ENCODE measurements at regions not wholly inside any gene's neighbourhood (a gene's known extent, or its start where the extent isn't known, plus 50 kb on each side); places are given as distances from the start of the nearest gene placed in this dataset.

DNA sequence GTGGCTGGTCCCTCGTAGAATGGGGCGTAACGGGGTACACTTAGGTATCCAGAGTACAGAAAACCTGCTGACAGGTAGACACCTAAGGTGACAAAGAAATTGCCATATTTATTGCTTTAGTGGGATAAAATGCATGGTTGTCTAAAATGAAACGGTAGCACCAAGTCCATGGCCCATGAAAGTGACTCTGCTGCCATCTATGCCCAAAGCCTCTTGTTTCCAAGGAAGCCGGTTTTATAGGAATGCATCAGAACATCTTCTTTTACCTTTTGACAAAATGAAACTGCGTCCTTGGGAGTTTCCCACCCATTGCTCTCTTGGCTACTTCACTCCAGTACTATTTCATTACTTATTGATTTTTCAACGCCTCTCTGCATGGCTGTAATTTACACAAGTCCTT lies 151.3 kb upstream of the ZFHX3 start:
- ATAC-seq (ENCODE audit: poor library complexity), result no peak
- DNase-seq, result no peak
- intact Hi-C loops (cut with DNase I), result no loop called here

GRCh38 chr16:73198481-73198880 lies 150.6 kb upstream of the ZFHX3 start:
- no peak for DNase-seq
- intact Hi-C loops (cut with DNase I), result no loop called here
- ATAC-seq (ENCODE audit: poor library complexity), result no peak

DNA sequence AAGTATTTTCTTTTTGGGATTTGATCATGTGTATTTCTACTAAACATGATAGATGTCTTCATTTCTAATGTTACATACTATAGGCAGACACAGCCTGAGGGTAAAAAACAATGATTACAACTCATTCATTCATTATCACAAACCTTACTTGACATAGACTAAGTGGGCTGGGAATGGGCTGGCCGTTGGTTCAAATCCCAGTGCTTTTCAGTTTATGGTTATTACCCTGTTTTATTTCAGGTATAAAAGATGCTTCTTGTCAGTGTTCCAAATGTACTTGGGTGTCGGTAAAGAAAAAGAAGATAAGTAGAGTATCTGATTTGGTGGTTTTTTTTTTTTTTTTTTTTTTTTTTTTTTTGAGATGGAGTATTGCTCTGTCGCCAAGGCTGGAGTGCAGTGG lies 149.7 kb upstream of the ZFHX3 start:
- no peak for ATAC-seq (ENCODE audit: poor library complexity)
- DNase-seq, result no peak
- intact Hi-C loops (cut with DNase I), result no loop called here

GRCh38 chr16:73196670-73197069 lies 148.7 kb upstream of the ZFHX3 start:
- peak; percentile 75 for DNase-seq
- intact Hi-C loops (cut with DNase I), result no loop called here
- ATAC-seq (ENCODE audit: poor library complexity), result peak; percentile 93

- DNase-seq (no peak), ATAC-seq (ENCODE audit: poor library complexity) (no peak)
- intact Hi-C loops (cut with DNase I), result no loop called here
These were observed 145.5 kb upstream of the ZFHX3 start for GRCh38 chr16:73193464-73193863.

DNA sequence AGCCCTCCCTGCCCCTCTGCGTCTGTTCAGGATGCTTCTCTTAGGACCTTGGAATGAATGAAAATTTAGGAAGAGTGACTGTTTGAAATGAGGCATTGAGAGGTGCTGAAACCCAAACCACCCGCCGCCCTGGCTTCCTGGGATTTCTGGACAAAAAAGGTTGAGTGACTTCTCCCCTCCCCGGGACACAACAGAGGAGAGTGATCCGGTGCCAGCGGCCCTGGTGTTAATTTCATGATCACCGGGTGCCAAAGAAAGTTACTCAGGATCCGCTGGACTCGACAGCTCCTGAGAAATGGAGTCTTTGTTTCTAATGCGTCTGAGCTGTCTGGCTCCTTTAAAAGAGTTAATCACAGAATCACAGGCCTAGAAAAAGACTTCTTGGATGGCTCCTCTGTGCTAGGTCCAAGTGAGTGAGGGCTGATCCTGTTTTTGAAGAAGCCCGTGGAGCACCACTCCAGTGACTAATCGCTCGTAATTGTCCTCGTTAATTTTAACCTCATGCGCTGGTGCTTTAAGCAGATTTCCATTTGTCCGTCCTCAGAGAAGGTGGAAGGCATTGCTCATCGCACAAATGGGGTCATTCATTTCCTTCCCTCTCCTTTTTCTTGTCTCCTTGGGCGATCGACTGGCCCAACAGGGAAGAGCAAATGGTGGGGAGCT lies 144.4 kb upstream of the ZFHX3 start:
- ATAC-seq (ENCODE audit: poor library complexity), result no peak
- no peak for DNase-seq
- intact Hi-C loops (cut with DNase I), result no loop called here

- DNase-seq, result no peak
- intact Hi-C loops (cut with DNase I), result no loop called here
- no peak for ATAC-seq (ENCODE audit: poor library complexity)
These were observed 143.7 kb upstream of the ZFHX3 start for GRCh38 chr16:73191660-73192046.

- intact Hi-C loops (cut with DNase I), result no loop called here
- DNase-seq, result no peak
- no peak for ATAC-seq (ENCODE audit: poor library complexity)
These were observed 143.0 kb upstream of the ZFHX3 start for GRCh38 chr16:73190688-73191659.

DNA sequence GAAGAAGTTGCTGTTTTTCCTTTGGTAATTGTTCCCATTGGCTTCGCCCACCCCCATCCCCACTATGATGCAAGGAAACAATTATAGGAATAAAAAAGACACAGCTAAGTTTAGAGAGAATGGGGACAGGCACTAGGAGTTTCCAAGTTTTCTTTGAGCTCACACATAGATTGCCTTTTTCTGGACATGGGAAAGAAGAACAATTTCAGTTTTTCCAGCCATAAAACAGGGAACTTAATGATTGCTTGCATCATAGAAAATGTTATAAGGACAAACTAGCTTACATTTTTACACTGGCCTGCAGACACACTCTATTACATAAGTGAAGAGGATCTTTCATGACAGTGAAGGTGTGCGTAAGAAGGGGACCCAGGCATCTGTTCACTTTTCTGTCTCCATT lies 142.3 kb upstream of the ZFHX3 start:
- ATAC-seq (ENCODE audit: poor library complexity) (no peak), DNase-seq (no peak)
- intact Hi-C loops (cut with DNase I), result no loop called here

- DNase-seq, result no peak
- ATAC-seq (ENCODE audit: poor library complexity), result no peak
- intact Hi-C loops (cut with DNase I), result no loop called here
These were observed 141.2 kb upstream of the ZFHX3 start for GRCh38 chr16:73189136-73189535.

DNA sequence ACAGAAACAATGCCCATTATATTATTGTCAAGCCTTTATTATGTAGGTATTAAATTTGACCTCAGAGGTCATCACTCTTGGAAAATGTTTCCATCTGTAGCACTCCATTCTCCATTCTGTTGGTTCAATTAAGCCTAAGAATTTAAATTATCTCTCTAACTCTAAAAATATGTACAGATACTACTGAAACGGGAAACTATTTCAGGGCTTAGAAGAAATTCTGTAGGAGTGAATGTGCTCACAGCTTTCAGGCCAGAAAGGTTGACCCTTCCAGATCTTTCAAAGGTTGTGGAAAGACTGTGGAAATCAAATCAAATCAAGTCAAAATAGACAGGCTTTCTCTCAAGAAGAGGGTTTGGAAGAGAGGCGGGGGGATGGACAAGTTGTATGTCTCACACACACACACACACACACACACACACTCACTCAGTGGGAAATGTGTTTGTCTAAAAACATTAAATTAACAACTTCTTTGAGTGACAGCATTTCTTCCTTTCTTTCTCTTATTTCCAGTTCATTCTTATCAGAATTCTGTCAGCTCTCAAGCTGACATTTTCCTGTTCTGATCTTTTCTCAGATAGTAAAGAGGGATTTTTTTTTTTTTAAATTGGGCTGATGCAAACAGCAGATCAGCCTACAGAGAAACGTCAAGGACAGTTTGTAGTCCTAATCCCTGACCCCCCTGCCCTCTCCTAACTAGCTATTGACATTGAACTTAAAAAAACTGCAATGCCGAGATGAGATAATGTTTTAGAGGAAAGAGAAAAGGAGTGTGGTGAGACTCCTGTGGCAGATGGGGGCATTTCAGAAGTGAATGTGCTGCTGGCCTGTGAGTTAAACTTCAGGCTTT lies 139.0 kb upstream of the ZFHX3 start:
- DNase-seq, result no peak
- no peak for ATAC-seq (ENCODE audit: poor library complexity)
- intact Hi-C loops (cut with DNase I), result no loop called here

DNA sequence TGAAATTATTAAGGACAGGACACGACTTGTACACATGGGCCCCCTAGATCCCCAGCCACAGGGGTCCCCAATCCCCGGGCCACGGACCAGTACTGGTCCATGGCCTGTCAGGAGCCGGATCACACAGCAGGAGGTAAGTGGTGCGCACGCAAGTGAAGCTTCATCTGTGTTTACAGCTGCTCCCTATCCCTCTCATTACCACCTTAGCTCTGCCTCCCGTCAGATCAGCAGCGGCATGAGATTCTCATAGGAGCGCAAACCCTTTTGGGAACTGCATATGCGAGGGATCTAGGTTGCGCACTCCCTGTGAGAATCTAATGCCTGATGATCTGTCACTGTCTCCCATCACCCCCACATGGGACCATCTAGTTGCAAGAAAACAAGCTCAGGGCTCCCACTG lies 137.8 kb upstream of the ZFHX3 start:
- no peak for DNase-seq
- ATAC-seq (ENCODE audit: poor library complexity), result no peak
- intact Hi-C loops (cut with DNase I), result no loop called here

- intact Hi-C loops (cut with DNase I), result no loop called here
- peak; percentile 64 for ATAC-seq (ENCODE audit: poor library complexity)
- DNase-seq, result no peak
These were observed 135.7 kb upstream of the ZFHX3 start for GRCh38 chr16:73183611-73184092.

DNA sequence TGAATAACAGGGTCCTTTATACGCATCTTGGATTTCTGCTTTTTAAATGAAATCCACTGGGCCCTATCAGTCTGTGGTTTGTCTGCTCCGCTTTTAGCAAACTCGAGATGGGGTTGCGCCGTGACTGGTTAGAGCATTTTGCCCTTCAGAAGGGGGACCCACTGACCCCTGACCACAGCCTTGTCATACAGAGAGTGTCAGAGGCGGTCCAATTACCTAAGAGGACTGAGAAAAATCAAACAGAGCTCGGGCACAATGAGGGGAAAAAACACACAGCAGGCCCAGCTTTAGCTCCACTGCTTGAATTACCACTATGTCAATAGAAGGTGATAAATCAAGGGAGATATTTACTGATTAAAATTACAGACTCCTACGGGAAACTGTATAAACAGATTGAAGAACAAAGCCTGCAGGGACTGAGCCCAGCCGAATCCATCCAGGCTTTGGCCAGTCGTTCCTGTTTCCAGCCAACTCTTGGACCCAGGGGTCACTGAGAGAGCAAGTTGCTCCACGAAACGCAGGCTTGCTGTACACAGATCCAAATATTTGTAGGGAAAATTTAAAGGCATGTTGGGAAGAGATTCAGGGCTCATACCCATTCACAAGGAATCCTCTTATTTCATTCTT lies 131.9 kb upstream of the ZFHX3 start:
- intact Hi-C loops (cut with DNase I), result loop anchor here (5.0 kb wide), 1 partner anchor 113 kb away; no protein-coding TSS in a partner anchor
- ATAC-seq (ENCODE audit: poor library complexity), result peak; percentile 85
- DNase-seq, result peak; percentile 52

- no peak for ATAC-seq (ENCODE audit: poor library complexity)
- intact Hi-C loops (cut with DNase I), result loop anchor here (5.0 kb wide), 1 partner anchor 111 kb away; no protein-coding TSS in a partner anchor
- DNase-seq, result no peak
These were observed 129.9 kb upstream of the ZFHX3 start for GRCh38 chr16:73177729-73178295.

- DNase-seq (no peak), ATAC-seq (ENCODE audit: poor library complexity) (no peak)
These were observed 128.7 kb upstream of the ZFHX3 start for GRCh38 chr16:73176577-73177013.

DNA sequence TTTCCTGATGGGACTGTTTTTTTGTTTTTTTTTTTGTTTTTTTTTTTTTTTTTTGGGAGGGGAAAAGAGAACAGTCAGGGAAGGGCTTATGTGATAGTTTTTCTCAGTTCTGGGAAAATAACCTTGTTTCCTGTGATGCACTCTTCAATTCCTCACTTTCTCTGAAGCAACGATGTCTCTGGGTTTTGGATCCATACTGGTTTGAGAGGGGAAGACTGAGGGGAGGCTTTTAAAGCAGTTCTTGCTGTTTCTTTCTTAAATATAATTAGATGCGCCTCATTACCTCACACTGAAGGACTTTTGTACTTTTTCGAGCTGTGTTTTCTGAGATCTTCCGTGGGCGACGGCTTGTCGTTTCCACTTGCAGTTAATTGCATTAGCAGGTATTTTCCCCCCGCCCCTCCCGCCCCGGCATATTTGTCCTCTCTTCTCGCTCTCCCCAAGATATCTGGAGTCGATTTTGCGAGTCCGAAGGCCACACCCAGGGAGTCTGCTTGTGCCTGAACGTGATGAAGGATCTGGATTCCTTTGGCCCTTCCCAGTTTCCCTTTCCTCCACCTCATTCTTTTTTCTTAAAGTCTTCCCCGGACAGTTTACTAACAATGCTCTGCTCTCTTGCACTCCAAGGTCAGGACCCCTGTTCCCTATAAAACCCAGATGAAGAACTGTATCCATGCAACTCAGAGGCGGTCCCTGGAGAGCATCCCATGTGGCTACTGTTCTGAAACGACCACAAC lies 125.2 kb upstream of the ZFHX3 start:
- ATAC-seq (ENCODE audit: poor library complexity) (peak; percentile 37), DNase-seq (no peak)
- intact Hi-C loops (cut with DNase I), result no loop called here

More at GRCh38 chr16:73176577-73177013, 128.7 kb upstream of the ZFHX3 start:
- intact Hi-C loops (cut with DNase I), result loop anchor here (5.0 kb wide), 1 partner anchor 109 kb away; no protein-coding TSS in a partner anchor

Measured in Right ventricle myocardium superior (tissue), 1 donor.